Breast epithelium (tissue), 3 donors: ENCODE measurements at regions not wholly inside any gene's neighbourhood (a gene's known extent, or its start where the extent isn't known, plus 50 kb on each side); places are given as distances from the start of the nearest gene placed in this dataset.

Source experiments
- POLR2A ChIP-seq: fragments of 450-650 bp; IDR thresholded peaks from one replicate; pipeline ENCODE4 v1.6.1; 2016; ENCODE audit warnings: antibody characterized with exemption, mild to moderate bottlenecking, moderate library complexity
- POLR2AphosphoS5 ChIP-seq, 3 donors: sonication (generic); formaldehyde crosslinking; IDR thresholded peaks; one replicate each; pipeline ENCODE4 v1.6.1; 2017; ENCODE audit warnings: antibody characterized with exemption in 3 of 3
- TF ChIP-seq, protein P1 (sequence below), 3 donors: fragments of 450-650 bp; IDR thresholded peaks; one replicate each; pipeline ENCODE4 v1.5.1; 2016 to 2017; ENCODE audit warnings: antibody characterized with exemption in 3 of 3, mild to moderate bottlenecking in 3 of 3, moderate library complexity in 3 of 3

DNA sequence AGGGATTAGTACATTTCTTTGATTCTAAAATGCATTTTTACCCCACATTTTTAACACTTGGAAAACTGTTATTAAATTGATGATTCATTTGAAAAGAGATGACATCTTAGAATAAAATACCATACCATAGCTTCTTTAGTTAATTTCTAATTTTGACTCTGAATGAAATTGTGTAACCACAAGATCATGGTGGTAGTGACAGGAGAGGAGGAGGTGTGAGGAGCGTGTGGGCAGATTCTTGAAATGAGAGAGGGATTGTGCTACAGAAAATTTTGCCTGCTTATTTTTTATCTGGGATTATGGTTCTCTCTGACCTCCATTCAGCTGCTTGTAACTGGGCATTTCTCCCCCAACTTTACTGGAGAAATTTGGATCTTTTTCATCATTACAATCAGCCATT lies 173.3 kb upstream of the CLINT1 start:
- no peak for TF ChIP-seq POLR2A
- TF ChIP-seq, protein P1, sequence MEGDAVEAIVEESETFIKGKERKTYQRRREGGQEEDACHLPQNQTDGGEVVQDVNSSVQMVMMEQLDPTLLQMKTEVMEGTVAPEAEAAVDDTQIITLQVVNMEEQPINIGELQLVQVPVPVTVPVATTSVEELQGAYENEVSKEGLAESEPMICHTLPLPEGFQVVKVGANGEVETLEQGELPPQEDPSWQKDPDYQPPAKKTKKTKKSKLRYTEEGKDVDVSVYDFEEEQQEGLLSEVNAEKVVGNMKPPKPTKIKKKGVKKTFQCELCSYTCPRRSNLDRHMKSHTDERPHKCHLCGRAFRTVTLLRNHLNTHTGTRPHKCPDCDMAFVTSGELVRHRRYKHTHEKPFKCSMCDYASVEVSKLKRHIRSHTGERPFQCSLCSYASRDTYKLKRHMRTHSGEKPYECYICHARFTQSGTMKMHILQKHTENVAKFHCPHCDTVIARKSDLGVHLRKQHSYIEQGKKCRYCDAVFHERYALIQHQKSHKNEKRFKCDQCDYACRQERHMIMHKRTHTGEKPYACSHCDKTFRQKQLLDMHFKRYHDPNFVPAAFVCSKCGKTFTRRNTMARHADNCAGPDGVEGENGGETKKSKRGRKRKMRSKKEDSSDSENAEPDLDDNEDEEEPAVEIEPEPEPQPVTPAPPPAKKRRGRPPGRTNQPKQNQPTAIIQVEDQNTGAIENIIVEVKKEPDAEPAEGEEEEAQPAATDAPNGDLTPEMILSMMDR (IDR thresholded peaks at IDR 0.05): no peak
- TF ChIP-seq POLR2AphosphoS5 (IDR thresholded peaks at IDR 0.05): no peak
